DND-41 (cell line): ENCODE measurements at regions not wholly inside any gene's neighbourhood (a gene's known extent, or its start where the extent isn't known, plus 50 kb on each side); places are given as distances from the start of the nearest gene placed in this dataset.

Experiments
- EZH2 ChIP-seq: IDR thresholded peaks from 3 replicates; pipeline ENCODE4 v1.6.1; 2012; ENCODE audit warnings: borderline replicate concordance, low read depth, mild to moderate bottlenecking, moderate library complexity, low read length, inconsistent platforms; ENCODE audit not compliant: severe bottlenecking
- TF ChIP-seq, protein P1 (sequence below): IDR thresholded peaks from 2 replicates; pipeline ENCODE4 v1.5.1; 2012; ENCODE audit warnings: borderline replicate concordance, low read length, moderate library complexity, mild to moderate bottlenecking; ENCODE audit not compliant: poor library complexity, severe bottlenecking; ENCODE audit errors: extremely low read depth

- TF ChIP-seq, protein P1, sequence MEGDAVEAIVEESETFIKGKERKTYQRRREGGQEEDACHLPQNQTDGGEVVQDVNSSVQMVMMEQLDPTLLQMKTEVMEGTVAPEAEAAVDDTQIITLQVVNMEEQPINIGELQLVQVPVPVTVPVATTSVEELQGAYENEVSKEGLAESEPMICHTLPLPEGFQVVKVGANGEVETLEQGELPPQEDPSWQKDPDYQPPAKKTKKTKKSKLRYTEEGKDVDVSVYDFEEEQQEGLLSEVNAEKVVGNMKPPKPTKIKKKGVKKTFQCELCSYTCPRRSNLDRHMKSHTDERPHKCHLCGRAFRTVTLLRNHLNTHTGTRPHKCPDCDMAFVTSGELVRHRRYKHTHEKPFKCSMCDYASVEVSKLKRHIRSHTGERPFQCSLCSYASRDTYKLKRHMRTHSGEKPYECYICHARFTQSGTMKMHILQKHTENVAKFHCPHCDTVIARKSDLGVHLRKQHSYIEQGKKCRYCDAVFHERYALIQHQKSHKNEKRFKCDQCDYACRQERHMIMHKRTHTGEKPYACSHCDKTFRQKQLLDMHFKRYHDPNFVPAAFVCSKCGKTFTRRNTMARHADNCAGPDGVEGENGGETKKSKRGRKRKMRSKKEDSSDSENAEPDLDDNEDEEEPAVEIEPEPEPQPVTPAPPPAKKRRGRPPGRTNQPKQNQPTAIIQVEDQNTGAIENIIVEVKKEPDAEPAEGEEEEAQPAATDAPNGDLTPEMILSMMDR = no peak
- TF ChIP-seq EZH2 = no peak
These were observed 85.1 kb upstream of the ZC3H12A start for GRCh38 chr1:37389327-37389726.
